ENCODE measurements at regions not wholly inside any gene's neighbourhood (a gene's known extent, or its start where the extent isn't known, plus 50 kb on each side); places are given as distances from the start of the nearest gene placed in this dataset.

DNA sequence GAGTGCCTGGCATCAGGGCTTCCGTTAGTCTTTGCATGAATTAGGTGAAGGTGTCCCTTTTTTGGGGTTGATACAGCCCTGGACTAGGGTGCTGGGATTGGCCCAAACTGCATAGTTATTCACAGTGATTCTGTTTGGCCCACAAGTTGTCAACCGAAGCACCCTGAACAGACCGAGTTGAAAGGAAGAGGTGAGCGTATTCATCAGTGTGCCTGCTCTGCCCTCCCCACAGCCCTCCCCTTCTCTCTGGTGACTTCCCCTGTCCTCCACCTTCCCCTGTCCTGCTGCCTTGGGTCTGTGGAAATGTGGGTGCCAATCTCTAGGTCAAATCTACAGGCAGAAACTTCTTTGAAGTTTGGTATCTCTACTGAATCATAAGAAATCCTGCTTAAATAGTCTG, 330.5 kb downstream of the DYSF start:
- 75 to 96% (median 93%) methylated on average over 4 of the region's 4 CpGs for WGBS, 5 donors
- Histone ChIP-seq H3K36me3 (no peaks in the 10 kb centered on the region), H3K27ac (no peak overlapping the region), H3K4me3 (no peak overlapping the region), H3K4me1 (peaks cover 0 to 21% (median 4%) of the 10 kb centered on the region in 4 donors), H3K9me3 (no peaks in the 10 kb centered on the region), H3K27me3 (peaks cover 0 to 15% (median 0%) of the 10 kb centered on the region in 3 donors)
- TF ChIP-seq POLR2A (IDR thresholded peaks at IDR 0.05) (no peak), EP300 (IDR thresholded peaks at IDR 0.05) (no peak), POLR2AphosphoS5 (IDR thresholded peaks at IDR 0.05) (no peak)
- TF ChIP-seq, protein P1, sequence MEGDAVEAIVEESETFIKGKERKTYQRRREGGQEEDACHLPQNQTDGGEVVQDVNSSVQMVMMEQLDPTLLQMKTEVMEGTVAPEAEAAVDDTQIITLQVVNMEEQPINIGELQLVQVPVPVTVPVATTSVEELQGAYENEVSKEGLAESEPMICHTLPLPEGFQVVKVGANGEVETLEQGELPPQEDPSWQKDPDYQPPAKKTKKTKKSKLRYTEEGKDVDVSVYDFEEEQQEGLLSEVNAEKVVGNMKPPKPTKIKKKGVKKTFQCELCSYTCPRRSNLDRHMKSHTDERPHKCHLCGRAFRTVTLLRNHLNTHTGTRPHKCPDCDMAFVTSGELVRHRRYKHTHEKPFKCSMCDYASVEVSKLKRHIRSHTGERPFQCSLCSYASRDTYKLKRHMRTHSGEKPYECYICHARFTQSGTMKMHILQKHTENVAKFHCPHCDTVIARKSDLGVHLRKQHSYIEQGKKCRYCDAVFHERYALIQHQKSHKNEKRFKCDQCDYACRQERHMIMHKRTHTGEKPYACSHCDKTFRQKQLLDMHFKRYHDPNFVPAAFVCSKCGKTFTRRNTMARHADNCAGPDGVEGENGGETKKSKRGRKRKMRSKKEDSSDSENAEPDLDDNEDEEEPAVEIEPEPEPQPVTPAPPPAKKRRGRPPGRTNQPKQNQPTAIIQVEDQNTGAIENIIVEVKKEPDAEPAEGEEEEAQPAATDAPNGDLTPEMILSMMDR (IDR thresholded peaks at IDR 0.05), result no peak
- DNase-seq, result no peak
- intact Hi-C loops (cut with DNase I; ENCODE audit: low total_unique reads), result no loop called here

DNA sequence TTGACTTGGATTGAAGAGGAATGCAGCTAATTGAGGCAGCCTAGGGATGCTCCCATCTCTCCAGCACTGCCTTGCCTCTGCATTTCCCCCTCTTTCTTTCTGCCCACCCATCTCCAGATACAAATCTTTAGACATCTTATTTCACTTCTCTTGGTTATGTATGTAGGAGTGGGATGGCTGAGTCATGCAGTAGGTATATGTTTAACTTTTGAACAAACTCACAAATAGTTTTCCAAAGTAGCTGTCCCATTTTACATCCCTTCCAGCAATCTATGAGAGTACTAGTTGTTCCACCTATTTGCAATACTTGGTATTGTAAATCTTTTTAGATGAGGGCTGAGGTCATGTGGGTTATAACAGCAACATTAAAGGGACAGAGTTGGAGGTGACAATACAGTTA, 329.9 kb downstream of the DYSF start:
- Histone ChIP-seq H3K9me3 (no peaks in the 10 kb centered on the region), H3K36me3 (no peaks in the 10 kb centered on the region), H3K4me1 (peaks cover 0 to 24% (median 4%) of the 10 kb centered on the region in 4 donors), H3K4me3 (no peak overlapping the region), H3K27ac (no peak overlapping the region), H3K27me3 (peaks cover 0 to 15% (median 0%) of the 10 kb centered on the region in 3 donors)
- no peak for DNase-seq
- intact Hi-C loops (cut with DNase I; ENCODE audit: low total_unique reads), result no loop called here
- TF ChIP-seq, protein P1 (IDR thresholded peaks at IDR 0.05), result no peak
- TF ChIP-seq POLR2A (IDR thresholded peaks at IDR 0.05) (no peak), EP300 (IDR thresholded peaks at IDR 0.05) (no peak), POLR2AphosphoS5 (IDR thresholded peaks at IDR 0.05) (no peak)

DNA sequence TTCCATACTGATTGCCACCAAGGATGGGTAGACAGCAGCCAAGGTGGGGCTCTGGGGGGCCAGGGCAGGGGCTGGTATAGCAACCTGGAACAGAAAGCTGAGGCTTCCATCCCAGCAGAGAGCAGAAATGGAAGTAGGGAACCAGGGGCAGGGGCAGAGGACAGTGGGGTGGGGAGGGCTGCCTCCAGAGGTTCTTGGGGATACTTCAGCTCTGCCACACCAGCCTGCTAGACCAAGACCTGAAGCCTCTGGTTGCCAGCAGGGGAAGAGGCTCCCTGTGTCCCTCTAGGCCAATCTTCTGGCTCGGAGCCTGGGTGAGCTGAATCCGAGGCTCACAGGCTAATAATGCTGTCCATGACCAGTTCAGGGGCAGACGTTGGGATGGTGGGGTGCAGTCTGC, 329.0 kb downstream of the DYSF start:
- intact Hi-C loops (cut with DNase I; ENCODE audit: low total_unique reads), result no loop called here
- peaks cover 0 to 24% (median 4%) of the 10 kb centered on the region in 4 donors for H3K4me1 ChIP-seq
- no peaks in the 10 kb centered on the region for H3K36me3 ChIP-seq
- H3K9me3 ChIP-seq, result no peaks in the 10 kb centered on the region
- TF ChIP-seq POLR2A (IDR thresholded peaks at IDR 0.05) (no peak), POLR2AphosphoS5 (IDR thresholded peaks at IDR 0.05) (no peak)
- H3K27ac ChIP-seq, result no peak overlapping the region
- DNase-seq, result no peak
- H3K27me3 ChIP-seq, result peaks cover 0 to 11% (median 0%) of the 10 kb centered on the region in 3 donors
- WGBS, 5 donors, result 42 to 79% (median 70%) methylated on average over 2 to 3 of the region's 3 CpGs
- no peak overlapping the region for H3K4me3 ChIP-seq

DNA sequence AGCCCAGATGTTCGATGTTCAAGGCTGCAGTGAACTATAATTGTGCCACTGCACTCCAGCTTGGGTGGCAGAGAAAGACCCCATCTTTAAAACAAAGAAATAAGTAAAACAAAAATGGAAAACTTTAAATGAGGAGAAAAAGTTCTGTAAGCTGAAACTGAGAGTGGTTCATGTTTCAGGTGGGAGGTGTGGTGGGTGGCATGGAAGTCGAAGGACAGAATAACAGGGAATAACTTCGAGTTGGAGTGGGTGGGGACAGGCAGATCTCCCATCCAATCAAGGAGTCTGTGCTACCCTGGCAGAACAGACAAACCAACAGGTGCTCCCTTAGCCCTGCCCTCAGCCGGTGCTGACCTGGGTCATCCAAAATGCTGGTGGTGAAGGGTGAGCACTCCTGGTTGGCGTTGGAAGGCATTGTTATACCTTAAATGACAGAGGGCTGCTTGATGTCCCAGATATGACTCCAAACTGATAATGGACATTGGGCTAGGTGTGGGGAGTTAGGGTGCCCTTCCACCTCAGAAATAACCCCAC, 328.4 kb downstream of the DYSF start:
- TF ChIP-seq, protein P1 (IDR thresholded peaks at IDR 0.05), result no peak
- no peak for TF ChIP-seq POLR2A (IDR thresholded peaks at IDR 0.05)
- no peak for TF ChIP-seq EP300 (IDR thresholded peaks at IDR 0.05)
- no peak for TF ChIP-seq POLR2AphosphoS5 (IDR thresholded peaks at IDR 0.05)
- WGBS, 5 donors, result 75 to 88% (median 78%) methylated on average over 4 to 5 of the region's 5 CpGs
- H3K27ac ChIP-seq, result no peak overlapping the region

DNA sequence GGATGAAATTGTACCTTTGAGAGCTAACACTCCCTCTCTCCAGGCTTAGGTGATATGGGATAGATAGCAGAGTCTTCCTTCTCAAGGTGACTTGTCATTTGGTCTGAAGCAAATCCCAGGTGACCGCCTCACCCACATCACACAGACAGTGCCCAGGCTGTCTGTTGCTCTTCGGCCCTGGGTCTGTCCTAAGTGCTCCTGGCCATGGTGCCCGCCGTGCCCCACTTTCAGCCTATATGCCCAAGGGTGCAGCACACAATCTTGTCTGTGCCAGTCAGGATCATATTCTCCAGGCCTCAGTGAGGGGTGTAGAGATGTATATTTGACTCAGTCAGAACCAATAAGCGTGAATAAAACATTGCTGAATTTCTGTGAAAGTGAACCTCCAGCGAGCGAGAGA, 326.8 kb downstream of the DYSF start:
- WGBS, 5 donors, result 74 to 96% (median 91%) methylated on average over 7 of the region's 7 CpGs
- Histone ChIP-seq H3K9me3 (no peaks in the 10 kb centered on the region), H3K27me3 (peaks cover 0 to 8% (median 0%) of the 10 kb centered on the region in 3 donors), H3K36me3 (no peaks in the 10 kb centered on the region), H3K4me1 (peaks cover 0 to 16% (median 4%) of the 10 kb centered on the region in 4 donors), H3K4me3 (no peak overlapping the region), H3K27ac (no peak overlapping the region)
- no peak for DNase-seq
- TF ChIP-seq, protein P1 (IDR thresholded peaks at IDR 0.05), result no peak
- no peak for TF ChIP-seq POLR2A (IDR thresholded peaks at IDR 0.05)
- TF ChIP-seq POLR2AphosphoS5 (IDR thresholded peaks at IDR 0.05), result no peak
- no peak for TF ChIP-seq EP300 (IDR thresholded peaks at IDR 0.05)
- intact Hi-C loops (cut with DNase I; ENCODE audit: low total_unique reads), result no loop called here

More for the DNA sequence above, 328.4 kb downstream of the DYSF start:
- intact Hi-C loops (cut with DNase I; ENCODE audit: low total_unique reads), result no loop called here
- Histone ChIP-seq H3K4me1 (peaks cover 0 to 24% (median 4%) of the 10 kb centered on the region in 4 donors), H3K9me3 (no peaks in the 10 kb centered on the region), H3K36me3 (no peaks in the 10 kb centered on the region), H3K27me3 (peaks cover 0 to 8% (median 0%) of the 10 kb centered on the region in 3 donors), H3K4me3 (no peak overlapping the region)
- DNase-seq, result no peak

Measured in stomach (tissue), 8 donors.